HuH-7 (cell line): ENCODE measurements at regions not wholly inside any gene's neighbourhood (a gene's known extent, or its start where the extent isn't known, plus 50 kb on each side); places are given as distances from the start of the nearest gene placed in this dataset.
"Not testable (repeated sequence)": the region's sequence is repeated elsewhere in the genome, so short reads cannot be mapped to it uniquely, and the experiment has no call there.

Experiments
- DNase-seq: peaks from one replicate; pipeline ENCODE4 v3.0.0; 2011; ENCODE audit warnings: low spot score

DNA sequence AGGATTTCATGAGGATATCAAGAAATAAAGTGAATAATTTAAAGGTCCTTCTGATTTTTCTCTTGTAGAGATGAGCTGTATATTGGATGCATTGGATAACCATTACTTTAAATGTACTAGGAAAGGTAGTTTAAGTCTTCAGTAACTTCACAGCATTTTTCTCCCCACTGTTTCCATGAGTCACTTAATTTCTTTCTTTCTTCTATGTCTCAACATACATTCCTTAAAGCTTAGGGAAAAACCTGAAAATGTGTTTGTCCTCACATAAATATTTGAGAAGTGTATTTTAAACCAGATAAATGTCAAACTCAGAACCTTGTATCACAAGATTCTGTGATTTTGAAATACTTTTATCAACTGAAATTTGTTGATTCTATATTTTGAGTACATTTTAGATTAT is 1970.2 kb upstream of the FLRT2 start:
- no peak for DNase-seq

DNA sequence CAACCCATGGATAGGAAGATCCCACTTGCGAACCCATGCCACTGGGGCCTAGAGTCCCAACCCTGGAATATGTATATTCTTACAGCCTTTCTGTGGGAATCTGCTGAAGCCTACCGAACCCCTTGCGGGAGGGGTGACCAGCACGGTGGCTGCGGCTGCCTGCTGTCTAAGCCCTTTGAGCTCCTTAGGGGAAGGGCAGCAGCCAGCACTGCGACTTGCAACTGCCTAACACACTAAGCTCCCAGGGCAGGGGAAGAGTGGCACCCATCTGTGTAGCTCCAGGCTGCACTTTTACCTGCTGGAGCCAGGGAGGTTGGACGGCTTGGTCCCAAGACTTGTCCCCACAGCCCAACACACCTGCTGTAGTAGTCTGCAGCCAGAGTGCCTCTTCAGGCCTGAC is 1968.7 kb upstream of the FLRT2 start:
- DNase-seq, result no peak

DNA sequence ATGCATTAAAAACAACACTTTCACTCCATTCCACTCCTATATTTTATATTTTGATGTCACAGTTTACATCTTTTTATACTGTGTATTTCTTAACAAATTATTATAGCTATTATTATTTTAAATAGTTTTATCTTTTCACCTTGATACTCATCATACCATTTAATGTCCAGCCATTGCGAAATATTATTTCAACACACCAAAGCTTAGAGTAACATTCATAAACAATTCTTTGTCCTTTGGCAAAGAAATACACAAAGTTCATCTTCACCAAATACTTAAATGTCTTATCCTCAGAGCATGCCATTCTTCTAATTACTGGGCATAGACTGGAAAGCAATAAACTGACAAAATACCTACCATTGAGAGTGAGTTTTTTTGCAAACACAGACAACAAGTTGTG is 1963.4 kb upstream of the FLRT2 start:
- DNase-seq, result no peak

DNA sequence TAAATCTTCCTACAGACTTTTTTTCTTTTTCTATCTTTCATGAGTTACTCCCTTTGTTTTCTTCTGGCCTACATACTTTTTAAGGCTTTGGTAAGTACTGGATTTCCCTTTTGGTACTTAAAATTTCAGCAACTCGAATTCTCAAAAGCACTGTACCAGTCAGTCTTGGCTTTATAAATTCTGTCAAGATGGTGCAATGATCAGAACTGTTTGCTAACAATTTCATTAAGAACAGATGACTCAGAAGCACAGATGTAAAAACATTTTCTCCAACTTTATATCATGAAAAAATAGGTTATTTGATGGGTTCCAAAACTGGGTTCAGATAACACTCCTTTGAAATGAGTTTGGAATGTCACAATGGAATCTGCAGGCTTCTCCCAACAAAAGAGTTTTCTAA is 1961.8 kb upstream of the FLRT2 start:
- no peak for DNase-seq

DNA sequence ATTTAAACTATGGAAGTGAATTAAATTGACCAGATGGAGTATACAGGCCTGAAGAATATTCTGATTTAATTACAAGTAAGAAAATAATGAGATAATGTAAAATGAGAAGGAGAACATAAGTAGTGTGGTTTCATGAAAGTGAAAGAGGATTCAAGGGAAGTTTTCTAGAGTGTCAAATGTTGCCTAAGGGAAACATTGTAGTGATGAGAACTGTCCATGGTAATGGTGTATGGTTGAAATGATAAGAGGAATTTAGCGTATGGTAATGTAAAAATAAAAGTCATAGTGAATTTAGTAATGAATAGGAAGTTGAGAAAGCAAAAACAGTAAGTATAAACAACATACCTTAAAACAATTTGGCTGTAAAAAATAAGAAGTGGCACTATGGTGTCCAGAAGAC is 1954.6 kb upstream of the FLRT2 start:
- DNase-seq, result no peak

DNA sequence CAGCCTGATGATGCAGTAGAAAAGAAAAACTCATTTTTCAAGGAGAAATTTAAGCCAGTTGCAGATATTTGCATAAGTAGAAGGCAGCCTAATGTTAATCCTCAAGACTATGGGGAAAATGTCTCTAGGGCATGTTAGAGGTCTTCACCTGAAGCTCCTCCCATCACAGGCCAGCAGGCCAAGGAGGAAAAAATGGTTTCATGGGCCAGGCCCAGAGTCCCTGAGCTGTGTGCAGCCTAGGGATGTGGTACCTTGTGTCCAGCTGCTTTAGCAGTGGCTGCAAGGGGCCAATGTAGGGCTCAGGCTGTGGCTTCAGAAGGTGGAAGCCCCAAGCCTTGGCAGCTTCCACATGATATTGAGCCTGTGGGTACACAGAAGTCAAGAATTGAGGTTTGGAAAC is 1946.7 kb upstream of the FLRT2 start:
- DNase-seq, result no peak

DNA sequence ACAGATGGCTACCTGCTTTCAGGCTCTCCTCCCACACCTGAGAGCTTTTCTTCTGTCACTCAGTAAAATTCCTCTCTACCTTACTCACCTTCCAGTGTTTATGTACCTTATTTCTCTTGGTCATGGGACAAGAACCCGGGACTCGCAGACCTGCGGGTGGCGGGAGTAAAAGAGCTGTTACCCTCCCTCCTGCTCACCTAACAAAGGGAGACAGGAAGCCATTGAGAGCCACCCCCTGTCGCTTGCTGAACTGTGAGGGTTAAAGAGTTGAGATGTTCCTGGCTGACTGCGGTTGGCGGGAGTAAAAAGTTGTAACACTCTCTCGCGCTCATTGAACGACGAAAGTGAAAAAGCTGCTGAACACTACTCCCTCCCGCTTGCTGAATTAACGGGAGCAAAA is 1935.1 kb upstream of the FLRT2 start:
- no peak for DNase-seq

DNA sequence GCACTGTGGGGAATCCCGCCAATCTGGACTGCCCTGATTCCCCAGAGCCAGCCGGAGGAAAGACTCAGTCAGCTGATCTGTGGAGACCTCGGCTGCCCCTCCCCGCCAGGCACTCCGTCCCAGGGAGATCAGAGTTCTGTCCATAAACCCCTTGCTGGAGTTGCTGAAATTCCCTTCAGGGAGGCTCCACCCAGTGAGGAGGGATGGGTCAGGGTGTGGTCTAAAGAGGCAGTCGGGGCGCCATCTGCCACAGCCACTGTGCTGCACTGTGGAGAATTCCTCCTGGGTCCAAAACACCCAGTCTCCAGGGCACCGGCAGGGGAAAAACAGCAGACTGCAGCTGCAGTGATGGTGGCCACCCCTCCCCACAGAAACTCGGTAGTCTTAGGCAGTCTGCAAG is 1922.3 kb upstream of the FLRT2 start:
- no peak for DNase-seq

DNA sequence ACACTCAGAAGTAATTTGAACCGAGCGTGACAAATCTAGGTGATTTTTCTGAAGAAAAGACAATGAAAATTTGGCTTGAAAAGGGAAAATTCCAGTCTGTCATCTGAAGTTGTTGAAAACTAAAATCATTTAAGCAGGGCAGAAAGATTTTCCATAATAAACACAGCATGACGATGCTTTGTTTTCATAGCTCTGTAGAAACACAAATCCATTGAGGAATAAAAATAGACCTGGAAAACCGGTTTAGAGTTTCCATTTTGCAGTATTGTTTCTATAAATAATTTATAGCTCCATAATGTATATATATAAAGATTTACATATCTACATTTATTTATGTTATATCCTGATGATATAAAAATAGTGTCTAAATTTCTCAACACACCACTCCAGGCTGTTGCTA is 1918.5 kb upstream of the FLRT2 start:
- no peak for DNase-seq

DNA sequence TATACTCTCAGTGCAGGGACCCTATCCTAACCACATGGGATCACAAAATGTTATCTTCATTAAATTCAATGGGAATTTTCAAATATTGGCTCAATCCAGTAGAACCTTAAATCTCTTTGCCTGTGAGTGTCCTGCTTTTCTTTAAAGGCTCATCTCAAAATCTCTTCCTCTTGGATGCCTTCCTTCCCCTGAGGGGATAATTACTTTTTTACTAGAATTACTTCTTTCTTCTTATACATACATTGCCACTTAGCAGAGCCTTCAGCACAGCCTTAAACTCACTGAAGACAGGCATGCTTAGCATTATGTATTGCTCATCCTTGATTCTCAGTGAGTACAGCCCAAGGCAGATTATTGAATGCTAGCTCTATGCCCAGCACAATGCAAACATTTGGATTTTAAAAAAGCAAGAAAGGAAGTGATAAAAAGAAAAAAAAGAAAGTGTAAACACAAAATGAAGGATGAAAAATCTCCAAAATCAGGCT is 1918.0 kb upstream of the FLRT2 start:
- no peak for DNase-seq

DNA sequence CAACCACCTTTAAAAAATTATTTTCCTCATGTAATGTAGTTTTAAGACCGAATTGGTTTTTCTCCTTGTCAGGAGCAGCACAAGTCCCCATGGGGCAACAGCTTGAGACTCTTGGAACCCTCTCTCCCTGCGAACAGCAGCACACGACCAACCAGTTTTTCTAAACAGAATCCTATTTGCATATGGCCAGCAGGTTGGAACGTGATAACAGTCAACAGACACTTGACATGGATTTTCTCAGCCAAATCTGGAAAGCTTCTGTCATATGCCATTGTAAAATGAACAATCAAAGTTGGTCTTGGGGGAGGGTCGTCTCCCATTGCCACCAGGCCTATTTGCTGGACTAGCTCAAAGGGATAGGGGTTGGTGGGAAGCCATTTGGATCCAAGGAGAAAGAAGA is 1915.0 kb upstream of the FLRT2 start:
- no peak for DNase-seq

DNA sequence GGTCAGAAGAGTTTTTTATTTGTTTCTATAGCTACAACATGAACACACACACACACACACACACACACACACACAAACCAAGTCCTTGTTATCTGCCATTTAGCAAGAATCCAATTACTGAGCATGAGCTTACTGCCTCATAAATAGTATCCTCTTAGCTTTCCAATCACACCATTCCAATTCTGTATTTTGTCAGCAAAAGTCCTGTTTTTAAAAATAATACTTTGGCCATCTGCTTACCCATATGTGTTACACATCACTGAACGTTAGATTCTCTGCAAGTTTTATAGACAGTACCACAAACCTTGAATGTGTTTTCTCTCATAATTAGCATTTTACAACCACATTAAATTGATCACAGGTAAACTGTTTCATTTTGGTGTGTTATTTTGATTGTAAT is 1905.4 kb upstream of the FLRT2 start:
- DNase-seq, result no peak

DNA sequence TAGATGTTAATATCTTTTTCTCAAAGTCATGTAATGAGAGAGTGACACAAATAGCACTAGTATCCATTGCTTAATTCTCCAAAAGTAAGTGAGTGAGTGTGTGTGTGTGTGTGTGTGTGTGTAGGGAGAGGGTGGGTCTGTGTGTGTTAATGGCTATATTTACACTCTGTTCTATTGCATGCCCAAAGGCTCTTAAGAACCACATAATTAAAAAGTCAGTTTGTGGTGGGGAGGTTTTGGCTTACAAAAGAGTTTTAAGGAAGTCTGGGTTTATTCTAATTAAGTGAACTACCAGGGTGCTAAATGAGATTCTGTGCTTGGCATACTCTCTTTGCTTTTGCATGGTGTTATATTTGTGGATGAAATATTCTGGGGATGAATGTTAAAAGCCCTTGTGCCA is 1897.6 kb upstream of the FLRT2 start:
- DNase-seq, result no peak

DNA sequence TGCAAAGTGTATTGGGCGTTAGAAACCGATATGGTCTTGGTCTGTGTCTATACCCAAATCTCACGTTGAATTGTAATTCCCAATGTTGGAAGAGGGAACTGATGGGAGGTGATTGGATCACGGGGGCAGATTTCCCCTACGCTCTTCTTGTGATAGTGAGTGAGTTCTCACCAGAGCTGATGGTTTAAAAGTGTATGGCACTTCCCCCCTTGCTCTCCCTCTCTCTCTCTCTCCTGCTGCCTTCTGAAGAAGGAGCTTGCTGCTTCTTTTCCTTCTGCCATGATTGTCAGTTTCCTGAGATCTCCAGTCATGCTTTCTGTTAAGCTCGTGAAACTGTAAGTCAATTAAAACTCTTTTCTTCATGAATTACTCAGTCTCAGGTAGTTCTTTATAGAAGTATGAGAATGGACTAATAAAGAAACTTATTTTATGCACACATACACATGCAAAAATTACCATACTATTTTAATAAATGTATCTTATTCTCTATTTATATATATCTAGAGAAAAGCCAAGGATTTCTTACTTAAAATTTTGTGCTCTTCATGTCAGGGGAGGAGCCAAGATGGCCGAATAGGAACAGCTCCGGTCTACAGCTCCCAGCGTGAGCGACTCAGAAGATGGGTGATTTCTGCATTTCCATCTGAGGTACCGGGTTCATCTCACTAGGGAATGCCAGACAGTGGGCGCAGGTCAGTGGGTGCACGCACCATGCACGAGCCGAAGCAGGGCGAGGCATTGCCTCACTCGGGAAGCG is 1891.0 kb upstream of the FLRT2 start:
- DNase-seq, result no peak

DNA sequence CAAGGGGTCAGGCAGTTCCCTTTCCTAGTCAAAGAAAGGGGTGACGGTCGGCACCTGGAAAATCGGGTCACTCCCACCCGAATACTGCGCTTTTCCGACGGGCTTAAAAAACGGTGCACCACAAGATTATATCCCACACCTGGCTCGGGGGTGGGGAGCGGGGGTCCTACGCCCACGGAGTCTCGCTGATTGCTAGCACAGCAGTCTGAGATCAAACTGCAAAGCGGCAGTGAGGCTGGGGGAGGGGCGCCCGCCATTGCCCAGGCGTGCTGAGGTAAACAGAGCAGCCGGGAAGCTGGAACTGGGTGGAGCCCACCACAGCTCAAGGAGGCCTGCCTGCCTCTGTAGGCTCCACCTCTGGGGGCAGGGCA is 1890.5 kb upstream of the FLRT2 start:
- DNase-seq, result not testable (repeated sequence)

DNA sequence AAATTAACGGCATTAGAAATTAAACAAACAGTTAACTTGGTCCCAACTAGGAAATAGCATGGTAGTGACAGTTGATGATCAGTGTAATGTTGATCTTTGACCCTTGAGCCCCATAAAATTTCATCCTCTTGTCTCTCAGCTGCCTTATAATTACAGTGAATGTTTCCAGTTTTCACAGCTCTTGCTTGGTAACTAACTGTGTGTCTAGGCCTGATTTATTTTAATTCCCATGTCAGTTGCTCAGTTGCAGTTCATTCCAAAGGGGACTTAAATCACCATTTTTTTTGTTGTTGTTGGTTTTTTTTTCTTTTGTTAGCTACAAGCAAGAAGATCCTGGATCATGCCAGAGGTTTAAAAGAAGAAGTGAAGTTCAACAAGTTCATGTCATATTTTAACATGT is 1883.7 kb upstream of the FLRT2 start:
- no peak for DNase-seq

DNA sequence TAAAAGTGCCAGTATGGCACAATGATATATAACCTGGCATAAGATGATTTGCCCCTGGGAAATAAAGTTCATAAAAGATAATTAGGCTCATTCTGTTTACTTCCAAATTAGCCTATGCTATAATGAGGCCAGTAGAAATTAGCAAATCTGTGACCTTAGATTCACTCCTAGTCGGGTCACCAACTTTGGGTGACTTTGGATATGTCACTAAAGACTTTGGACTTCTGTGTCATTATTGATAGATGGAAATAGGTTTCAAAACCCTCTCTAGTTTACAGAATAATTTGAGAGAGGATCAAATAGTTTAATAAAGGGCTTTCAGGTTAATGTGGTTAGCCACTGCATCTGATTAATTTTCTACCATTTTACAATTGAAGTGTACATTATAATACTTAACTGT is 1869.3 kb upstream of the FLRT2 start:
- DNase-seq, result no peak

DNA sequence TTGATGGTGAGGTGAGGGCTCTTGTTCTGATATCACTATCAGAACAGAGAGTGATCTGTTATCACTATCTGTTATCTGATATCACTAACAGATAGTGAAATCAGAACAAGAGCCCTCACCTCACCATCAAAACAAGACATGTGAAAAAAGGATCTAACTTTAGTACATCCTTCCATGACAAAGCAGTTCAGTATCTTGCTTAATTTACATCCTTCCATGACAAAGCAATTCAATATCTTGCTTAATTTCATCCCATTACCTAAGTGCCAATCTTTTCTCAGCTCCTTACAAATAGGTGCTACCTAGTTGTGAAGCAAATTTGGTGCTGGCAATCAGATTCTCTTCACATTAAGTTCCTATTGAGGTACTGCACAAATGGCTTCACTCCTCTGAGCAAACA is 1865.6 kb upstream of the FLRT2 start:
- no peak for DNase-seq

DNA sequence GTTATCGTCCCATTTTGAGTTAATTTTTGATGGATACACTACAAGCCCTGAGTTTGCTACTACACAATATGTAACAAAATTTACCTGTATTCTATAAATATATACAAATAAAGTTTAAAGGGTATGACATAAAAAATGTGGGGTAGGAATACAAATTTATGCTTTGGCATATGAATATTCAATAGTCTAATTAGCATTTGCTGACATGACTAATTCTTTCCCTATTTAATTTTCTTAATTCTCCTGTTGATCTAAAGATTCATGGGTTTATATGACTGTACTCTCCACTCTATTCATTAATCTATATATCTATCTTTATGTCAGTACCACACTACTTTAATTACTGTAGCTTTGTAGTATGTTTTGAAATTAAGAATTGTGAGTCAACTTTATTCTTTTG is 1840.7 kb upstream of the FLRT2 start:
- no peak for DNase-seq

DNA sequence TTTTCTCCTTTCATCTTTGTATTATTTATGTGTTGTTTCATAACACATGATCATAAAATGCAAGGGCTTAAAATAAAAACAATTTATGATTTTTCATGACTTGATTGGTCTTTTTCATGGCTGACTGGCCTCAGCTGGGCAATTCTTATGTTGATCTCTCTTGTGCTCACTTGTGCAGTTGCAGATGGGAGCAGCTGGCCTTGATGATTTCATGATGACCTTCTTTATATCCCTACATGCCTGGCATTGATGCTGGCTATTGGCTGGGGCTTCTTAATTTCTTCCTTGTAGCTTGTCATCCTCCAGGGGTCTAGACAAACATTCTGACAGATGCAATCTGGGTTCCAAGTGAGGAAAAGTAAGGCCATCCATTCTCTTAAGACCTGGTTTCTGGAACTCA is 1832.8 kb upstream of the FLRT2 start:
- DNase-seq, result no peak

DNA sequence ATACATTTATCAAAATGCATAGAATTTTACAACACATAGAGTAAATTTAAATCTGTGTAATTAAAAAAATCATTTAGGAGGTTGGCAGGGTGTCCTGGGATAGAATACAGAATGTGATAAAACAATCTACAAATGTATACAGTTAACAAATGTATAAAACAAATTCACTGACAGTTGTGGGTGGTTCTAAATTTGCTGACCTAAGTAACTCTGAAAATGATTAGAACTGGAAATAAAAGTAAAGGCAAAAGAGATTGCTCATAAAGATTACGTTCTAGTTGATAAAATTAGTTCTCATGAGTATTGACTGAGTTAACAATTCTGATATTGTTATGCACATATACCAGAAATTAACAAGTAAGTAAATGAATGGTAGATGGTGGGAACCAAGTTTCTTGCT is 1827.3 kb upstream of the FLRT2 start:
- no peak for DNase-seq

DNA sequence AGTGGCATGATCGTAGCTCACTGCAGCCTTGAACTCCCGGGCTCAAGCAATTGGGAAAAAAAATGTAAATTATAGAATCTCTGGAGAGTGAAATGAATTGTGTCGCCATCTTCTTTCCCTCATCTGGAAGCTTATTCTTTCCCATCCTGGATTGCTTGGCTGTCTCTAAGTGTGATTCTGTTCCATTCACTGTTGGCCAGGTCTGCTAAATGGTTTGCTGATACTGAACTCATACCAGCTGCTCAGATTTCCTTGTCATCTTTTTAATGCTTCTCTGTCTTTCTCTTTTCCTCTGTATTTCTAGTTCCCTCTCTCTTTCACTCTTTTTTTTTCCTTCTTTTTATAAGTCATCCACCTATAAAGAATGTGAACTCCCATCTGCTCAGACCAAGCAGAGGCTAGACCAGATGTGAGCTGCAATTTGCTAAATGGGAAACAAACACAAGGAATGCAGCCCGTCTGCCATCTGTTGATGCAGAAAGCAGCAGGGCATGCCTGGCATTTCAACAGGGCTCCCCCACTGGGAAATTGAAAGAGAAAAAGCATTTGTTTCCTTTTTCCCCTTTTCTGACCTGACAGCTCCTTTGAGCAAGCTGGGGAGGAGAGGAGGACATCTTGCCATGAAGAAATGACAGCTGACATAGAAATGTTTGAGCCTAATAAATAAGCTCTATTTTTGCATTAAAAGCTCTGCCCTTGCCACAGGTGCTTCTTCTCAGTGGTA is 1823.6 kb upstream of the FLRT2 start:
- no peak for DNase-seq

DNA sequence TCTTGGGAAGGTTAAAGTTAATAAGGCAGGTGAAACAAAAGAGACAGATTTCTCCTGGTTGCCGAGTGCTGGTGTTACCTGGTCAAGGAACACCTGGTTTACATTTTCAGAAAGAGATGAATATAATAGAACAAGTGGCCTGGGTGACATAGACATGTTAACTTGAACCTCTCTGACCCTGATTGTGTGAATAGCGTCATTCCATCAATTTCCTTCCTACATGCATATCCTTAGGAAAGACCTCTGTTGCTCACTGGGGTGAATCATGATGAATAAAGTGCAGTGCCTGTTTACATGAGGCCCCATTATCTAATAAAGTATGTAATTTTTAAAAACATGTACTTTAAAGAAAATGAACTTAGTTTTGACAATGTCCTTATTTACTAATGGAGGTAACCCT is 1822.9 kb upstream of the FLRT2 start:
- no peak for DNase-seq

DNA sequence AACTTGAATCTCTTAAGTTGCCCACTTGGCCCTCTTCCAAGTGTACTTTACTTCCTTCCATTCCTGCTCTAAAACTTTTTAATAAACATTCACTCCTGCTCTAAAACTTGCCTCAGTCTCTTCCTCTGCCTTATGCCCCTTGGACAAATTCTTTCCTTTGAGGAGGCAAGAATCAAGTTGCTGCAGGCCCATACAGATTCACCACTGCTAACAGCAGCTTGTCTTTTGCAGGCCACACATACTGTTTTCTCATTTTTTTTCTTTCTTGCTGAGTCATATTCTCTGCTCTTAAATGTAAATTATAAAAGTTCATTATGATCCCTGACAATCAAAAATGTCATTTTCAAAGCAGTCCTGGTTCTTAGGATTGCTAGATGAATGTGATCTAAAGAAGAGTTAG is 1820.8 kb upstream of the FLRT2 start:
- no peak for DNase-seq
